SK-MEL-5 (cell line): ENCODE measurements at regions not wholly inside any gene's neighbourhood (a gene's known extent, or its start where the extent isn't known, plus 50 kb on each side); places are given as distances from the start of the nearest gene placed in this dataset.
"Not testable (repeated sequence)": the region's sequence is repeated elsewhere in the genome, so short reads cannot be mapped to it uniquely, and the experiment has no call there.

Experiments
- DNase-seq: peaks from one replicate; pipeline ENCODE4 v3.0.0-alpha.2; 2016; ENCODE audit warnings: low read depth, low spot score
- in situ Hi-C: cut with HindIII; loops from 2 replicates; pipeline ENCODE4 v1.10.0; 2016; ENCODE audit warnings: low sequenced_read_pairs, high pct_unique_total_duplicates, low pct_unique_long_range_greater_than_20kb

- no peak for DNase-seq
- in situ Hi-C loops = no loop called here
These were observed 59.6 kb upstream of the MAN2A1 start for GRCh38 chr5:109630093-109630492.

GRCh38 chr5:109628591-109628990, 61.1 kb upstream of the MAN2A1 start:
- no peak for DNase-seq
- in situ Hi-C loops = no loop called here

GRCh38 chr5:109621266-109621665, 68.5 kb upstream of the MAN2A1 start:
- in situ Hi-C loops, DNase-seq: not testable (repeated sequence)

GRCh38 chr5:109620651-109621050, 69.1 kb upstream of the MAN2A1 start:
- in situ Hi-C loops = no loop called here
- DNase-seq = no peak

- in situ Hi-C loops = no loop called here
- DNase-seq = no peak
These were observed 70.1 kb upstream of the MAN2A1 start for GRCh38 chr5:109619606-109620005.

DNA sequence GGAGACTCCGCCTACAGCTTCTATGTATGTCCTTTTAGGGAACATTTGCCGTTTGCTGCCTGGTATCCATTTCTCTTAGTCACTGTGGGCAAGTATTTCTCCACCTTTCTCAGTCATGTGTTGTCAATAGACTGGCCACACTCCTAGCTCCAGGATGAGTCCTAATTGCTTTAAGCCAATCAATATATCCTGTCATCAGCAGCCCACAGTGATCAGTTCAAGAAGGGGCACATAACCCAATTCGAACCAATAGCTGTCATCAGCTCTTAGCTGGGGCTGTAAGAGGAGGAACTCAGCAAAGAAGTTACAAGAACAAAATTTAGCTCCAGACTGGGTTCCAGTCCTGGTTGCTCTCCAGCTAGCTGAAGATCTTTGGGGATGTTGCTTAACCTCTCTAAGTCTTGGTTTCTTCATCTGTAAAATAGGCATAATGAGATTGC, 70.7 kb upstream of the MAN2A1 start:
- in situ Hi-C loops = no loop called here
- DNase-seq = no peak

- in situ Hi-C loops = no loop called here
These were observed 74.7 kb upstream of the MAN2A1 start for GRCh38 chr5:109614981-109615380.

DNA sequence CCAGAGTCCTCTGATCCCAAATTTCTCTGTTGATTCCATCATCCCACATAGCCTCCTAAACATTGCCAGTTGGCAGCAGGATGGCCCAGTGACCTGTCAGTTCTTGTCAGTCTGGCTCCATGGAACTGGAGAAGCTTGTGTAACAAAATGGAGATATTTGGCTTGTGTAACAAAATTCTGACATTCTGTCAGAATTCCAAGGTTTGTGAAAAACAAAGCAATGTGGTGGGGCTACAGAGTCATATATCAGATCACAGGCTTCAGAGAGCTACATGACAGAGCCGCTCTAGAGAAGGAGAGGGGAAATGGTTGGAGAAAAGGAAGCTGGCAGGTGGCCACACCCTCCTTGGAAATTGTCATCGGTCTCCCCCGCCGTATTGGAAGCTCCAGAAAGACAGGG, 75.4 kb upstream of the MAN2A1 start:
- in situ Hi-C loops = no loop called here
- DNase-seq = no peak

More at GRCh38 chr5:109614981-109615380, 74.7 kb upstream of the MAN2A1 start:
- DNase-seq = no peak

DNA sequence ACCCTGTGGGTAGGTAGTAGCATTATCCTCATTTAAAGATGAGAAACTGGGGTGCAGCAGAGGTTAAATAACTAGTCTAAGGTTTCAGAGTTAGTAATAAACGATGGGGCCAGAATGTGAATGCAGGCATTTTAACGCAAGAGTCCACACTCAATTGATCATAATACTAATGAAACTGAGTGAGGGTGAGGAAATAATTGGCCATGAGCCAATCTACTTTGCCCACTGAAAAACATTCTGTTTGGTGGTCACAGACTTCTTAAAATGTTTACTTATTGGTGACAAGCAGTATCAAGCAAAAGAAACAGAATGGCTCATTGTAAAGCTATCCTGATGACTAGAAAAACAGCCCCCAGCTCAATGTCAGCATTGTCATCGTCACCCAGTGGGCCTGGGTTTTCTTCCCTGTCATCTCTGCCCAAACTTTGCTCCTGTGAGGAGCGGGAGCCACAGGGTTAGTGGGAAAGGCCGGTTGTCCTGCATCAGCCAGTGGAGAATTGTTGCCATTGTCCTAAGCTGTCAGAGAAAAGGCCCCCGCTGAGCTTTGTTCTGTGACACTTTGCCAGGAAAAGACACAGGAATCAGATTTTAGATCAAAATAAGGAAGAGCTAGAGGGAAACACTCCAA, 77.3 kb upstream of the MAN2A1 start:
- no peak for DNase-seq
- in situ Hi-C loops = no loop called here

DNA sequence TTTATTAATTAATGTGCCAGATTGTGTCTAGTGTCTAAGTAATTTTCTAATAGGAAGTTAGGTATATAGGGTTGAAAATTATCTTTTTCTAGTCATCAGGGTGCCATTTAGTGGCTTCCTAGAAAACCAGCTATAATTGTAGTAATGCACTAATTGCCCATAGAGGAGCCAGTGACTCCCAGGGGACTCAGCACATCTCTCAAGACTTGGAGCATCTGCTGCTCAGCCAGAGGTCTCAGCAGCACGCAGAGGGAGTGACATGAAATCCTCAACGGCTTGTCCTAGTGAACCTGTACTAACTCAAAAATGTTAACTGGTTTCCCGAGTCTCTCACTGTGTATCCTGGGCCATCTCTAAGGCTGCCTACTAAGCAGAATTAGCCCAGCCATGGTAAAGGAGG, 78.2 kb upstream of the MAN2A1 start:
- DNase-seq = no peak
- in situ Hi-C loops = no loop called here

- no peak for DNase-seq
- in situ Hi-C loops = no loop called here
These were observed 78.7 kb upstream of the MAN2A1 start for GRCh38 chr5:109611061-109611460.

DNA sequence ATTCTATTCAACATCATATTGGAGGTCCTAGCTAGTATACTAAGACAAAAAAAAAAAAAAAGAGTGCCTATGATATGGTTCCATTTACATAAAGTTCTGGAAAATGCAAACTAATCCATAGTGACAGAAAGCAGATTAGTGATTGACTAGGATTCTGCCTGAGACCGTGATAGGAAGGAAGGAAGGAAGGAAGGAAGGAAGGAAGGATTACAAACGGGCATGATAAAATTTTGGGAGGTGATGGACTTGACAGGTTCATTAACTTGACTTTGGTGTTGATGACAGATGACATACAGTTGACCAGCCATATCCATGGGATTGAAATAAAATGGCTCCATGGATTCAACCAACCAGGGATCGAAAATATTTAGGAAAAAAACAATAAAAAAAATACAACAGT, 79.1 kb upstream of the MAN2A1 start:
- in situ Hi-C loops = no loop called here
- no peak for DNase-seq

DNA sequence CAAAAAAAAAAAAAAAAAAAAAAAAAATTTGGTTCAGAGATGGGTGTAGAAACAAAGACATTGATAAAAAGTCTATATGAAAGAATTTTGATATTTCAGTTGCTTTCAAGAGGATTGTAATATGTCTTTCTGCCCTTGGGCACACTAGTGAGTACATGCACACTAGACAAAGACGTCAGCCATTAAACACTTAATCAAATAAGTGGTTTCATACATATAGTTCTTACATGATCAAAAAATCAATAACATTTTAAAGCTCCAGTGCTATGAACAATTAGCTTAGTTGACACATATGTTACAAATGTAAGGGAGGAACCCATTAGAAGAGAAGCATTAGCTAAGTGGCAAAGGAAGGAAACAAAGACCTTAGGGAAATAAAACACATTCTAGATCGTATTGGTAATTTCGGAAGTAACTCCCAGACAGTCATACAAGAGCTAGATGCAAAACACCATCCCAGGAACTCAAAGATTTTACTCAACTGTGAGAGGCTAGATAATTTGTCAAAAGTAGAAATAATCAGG, 84.5 kb upstream of the MAN2A1 start:
- in situ Hi-C loops = no loop called here
- DNase-seq = no peak

GRCh38 chr5:109604758-109605157, 85.0 kb upstream of the MAN2A1 start:
- in situ Hi-C loops = no loop called here
- no peak for DNase-seq

- in situ Hi-C loops = no loop called here
- no peak for DNase-seq
These were observed 88.0 kb upstream of the MAN2A1 start for GRCh38 chr5:109601736-109602135.

DNA sequence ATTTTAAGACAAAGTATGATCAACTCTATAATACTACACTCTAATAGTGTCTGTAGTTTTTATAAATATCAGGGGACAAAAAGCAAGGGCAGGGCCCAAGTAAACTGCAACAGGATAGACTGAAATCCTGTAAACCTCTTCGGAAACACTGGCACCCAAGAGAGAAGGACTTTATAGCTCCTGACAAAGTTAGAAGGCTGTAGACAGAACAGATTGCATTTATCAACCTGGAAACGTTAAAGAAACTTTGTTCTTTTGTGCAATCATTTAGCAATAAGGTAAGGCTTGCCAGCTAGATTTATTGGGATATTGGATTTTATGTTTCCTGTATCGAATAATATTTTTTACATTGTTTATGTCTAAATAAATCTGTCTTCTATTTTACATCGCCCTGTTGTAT, 91.8 kb upstream of the MAN2A1 start:
- no peak for DNase-seq
- in situ Hi-C loops = no loop called here

GRCh38 chr5:109594217-109594616, 95.5 kb upstream of the MAN2A1 start:
- DNase-seq = no peak
- in situ Hi-C loops = no loop called here

- DNase-seq = no peak
- in situ Hi-C loops = no loop called here
These were observed 98.9 kb upstream of the MAN2A1 start for GRCh38 chr5:109590799-109591198.

- in situ Hi-C loops = no loop called here
- DNase-seq = no peak
These were observed 99.7 kb upstream of the MAN2A1 start for GRCh38 chr5:109589986-109590385.

DNA sequence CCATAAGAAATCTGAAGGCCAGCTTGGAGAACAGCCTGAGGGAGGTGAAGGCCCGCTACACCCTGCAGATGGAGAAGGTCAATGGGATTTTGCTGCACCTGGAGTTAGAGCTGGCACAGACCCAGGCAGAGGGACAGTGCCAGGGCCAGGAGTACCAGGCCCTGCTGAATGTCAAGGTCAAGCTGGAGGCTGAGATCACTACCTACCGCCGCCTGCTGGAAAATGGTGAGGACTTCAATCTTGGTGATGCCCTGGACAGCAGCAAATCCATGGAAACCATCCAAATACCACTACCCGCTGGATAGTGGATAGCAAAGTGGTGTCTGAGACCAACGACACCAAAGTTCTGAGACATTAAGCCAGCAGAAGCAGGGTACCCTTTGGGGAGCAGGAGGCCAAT, 100.5 kb upstream of the MAN2A1 start:
- no peak for DNase-seq
- in situ Hi-C loops = no loop called here
